HCEC 1CT (cell line): ENCODE measurements at regions not wholly inside any gene's neighbourhood (a gene's known extent, or its start where the extent isn't known, plus 50 kb on each side); places are given as distances from the start of the nearest gene placed in this dataset.

Source experiments
- DNase-seq: peaks from one replicate; pipeline ENCODE4 v3.0.0-alpha.2; 2017

DNA sequence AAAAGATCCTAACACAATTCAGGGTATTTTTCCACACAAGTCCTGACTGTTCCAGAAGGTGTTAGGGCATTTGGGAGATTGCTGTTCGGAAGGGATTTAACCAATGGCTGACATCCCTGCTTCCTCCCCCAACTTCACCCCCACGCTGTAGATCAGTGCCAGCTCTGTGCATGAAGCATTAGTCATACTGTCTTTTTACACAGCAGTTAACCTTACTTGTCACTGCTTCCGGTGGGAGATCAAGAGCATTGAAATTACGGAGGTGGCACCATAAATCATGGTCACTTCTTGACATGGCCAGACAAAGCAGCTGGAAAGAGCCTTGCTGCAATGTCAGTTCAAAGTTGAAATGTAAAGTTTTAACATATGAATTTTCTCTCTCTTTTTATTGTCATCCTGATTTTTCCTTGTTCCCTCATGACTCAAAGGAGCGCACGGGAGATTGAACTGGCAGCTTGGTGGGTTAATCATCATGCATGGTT is 70.2 kb downstream of the HRH4 start:
- DNase-seq, result peak; percentile 35

DNA sequence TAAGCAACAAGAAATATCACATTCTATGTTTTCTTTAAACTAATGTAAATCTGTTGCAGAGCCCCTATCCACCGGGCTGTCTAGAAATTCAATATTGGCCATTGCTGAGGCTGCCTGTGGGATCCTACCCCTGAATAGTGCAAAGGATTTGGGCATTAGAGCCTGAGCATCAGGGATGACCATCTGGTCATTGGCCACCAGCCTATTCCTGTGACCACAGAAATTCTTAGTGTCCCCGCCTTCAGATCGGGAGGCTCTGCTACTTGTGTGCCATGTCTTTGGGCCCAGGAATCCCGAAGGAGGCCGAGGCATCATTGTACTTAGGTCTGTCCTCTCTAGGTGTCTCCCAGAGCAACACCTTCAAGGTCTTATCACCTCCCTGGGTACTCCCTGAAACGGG is 73.8 kb downstream of the HRH4 start:
- no peak for DNase-seq

DNA sequence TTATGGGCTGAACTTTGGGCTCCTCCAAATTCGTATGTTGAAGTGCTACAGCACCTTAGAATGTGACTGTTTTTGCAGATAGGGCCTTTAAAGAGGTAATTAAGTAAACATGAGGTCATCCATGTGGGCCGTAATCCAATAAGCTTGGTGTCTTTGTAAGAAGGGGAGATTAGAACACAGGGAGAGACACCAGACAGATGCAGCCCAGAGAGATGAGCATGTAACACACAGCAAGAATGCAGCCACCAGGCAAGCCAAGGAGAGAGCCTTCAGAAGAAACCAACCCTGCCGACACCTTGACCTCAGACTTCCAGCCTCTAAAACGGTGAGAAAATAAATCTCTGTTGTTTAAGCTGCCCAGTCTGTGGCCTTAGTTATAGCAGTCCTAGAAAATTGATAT is 74.3 kb downstream of the HRH4 start:
- no peak for DNase-seq

DNA sequence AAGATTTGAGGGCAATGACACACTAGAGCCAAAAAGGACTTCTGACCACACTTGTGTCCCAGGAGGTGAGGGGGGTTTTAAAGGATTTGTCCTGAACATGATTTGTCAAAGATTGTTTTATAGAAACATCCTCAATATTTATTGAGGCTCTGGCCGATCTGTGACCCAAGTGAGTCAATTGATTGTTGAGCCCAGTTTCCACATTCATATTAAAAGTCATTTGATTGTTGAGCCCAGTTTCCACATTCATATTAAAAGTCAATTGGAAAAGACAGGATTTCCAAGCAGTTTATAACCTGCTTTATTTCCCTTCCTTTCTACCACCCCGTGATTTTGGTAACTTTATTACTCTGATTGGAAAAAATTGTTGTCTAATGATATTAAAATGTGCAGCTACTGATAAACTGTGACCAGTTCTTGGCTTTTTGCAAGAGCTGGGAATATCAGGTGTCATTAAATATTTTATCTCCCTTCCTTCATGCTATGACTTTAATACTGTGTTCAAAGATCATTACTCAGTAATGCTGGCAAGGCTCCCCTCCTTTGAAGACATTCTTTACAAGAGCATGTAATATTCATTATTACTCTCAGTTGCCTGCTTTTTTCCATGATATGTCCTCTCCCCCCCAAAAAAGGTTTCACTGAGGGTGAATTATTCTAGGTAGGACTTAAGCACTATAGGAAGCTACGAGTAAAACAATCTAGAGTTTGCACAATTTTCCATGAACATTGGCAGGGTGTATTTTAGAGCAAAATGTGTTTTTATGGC is 75.3 kb downstream of the HRH4 start:
- no peak for DNase-seq

DNA sequence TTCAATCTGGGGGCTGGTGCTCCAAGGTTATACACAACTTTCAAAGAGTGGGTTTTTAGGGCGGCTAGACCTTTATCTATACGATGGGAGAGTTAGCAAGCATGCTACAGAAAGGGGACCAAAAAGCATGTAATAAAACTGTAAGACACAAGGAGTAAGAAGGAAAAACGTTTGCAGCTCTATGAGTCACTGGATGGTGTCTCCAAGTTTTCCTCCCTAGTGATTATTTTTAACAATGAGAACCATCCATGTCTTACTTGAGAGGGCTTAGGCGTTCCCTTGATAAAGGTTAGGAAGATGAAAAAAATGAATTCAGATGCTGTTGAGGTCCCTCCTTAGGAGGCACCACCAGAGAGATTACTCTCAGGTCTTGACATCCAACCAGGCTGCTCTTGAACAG is 75.9 kb downstream of the HRH4 start:
- DNase-seq, result no peak

DNA sequence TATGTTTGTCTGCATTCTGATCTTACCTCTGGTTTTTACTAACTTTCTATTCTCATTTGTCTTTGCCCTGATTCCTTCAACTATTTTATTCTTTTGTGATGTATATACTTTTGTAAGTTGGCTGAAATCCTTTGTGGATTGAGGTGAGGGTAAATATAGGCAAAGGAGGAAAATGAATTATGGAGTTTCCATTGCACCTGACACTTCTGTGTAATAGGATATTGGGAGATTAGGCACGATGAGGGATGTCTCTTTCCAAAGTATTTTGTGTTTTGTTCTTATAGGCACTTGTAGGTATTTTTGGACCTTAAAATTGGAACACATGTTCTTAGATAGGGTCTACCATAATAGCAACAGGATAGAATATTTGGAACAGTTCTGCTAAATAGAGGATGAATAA is 76.4 kb downstream of the HRH4 start:
- DNase-seq, result no peak

DNA sequence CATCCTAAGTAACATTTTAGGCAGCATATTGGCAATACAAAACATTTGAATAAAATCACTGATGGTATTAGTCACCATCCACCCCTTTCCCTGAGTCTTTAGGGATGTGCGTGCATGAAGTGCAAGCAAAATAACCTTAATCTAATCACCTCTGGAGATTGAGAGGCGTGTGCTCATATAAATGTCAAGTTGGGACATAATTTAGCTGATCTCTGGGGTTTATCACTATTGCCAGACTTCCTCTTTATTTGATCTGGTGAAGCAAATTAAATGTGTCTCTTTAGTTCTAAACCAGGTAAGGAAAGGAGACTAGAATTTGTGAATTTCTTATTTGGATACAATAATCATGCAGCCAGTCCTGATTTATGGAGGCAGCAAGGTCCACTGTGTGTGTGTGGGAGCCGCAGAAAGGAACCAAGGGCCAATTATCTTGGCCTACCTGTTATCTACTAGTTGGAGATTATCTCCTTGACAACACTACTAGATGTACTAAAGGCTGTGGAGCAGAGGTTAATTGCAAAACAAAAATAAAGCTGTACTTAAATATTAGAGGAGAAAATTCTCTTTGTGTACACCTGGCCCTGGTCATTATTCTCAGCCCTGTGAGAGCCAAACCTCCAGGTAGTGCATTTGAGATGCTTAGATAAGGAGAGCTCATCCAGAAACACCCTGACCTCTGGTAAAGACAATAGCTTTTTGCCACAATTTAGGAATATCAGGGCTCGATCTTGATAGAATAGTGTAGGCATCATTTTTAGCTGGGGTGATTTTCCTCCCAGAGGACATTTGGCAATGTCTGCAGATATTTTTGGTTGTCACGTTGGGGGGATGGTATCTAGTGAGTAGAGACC is 78.2 kb downstream of the HRH4 start:
- DNase-seq, result no peak

DNA sequence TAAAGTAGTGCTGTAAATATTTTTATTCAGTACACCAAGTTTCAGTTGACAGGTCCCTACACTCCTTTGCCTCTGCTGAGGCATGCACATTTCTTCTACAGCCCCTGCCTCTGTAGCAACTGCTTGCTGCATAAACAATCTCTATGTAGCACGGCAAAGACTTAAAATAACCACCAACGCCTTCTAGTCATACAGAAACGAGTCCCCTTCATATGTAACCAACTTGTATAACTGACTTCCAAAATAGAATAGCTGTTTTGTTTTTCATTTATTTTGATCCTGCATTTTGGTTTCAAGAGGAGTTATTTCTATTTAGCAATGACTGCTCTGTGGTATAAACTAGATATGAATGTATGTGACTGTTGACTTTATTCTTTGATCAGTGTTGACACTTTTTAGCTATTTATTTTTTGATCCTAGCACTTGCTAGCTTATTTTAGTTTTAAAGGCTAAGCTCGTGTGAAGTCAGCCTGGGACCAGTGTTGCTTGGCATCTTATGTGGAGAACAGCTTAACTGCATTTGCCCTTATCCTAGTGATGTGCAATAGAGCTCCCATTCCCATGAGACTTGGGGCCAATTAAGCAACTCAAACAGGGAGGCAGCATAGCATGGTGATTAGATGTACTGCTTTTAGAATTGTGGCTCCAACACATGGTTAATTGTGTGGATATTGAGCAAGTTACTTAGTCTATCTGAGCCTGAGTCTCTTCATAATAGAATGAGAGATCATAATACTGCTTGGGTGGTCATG is 79.6 kb downstream of the HRH4 start:
- DNase-seq, result no peak

DNA sequence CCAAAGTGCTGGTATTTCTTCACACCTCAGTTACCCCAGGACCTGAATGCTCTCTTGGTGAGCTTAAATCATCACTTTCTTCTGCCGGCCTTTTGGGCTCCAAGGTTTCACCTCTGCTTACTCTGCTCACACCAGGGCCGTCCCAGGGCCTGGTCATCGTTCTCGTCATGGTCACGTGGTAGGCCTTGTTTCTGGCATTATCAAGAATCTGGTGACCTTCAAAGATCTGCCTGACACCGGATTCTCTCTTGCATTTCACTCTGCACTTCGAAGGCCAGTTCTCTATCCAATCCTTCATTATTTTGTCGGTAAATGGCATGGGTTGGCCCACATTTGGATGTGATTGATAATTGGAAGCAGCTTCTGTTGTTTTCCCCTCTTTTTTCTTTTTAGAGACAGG is 80.5 kb downstream of the HRH4 start:
- no peak for DNase-seq

DNA sequence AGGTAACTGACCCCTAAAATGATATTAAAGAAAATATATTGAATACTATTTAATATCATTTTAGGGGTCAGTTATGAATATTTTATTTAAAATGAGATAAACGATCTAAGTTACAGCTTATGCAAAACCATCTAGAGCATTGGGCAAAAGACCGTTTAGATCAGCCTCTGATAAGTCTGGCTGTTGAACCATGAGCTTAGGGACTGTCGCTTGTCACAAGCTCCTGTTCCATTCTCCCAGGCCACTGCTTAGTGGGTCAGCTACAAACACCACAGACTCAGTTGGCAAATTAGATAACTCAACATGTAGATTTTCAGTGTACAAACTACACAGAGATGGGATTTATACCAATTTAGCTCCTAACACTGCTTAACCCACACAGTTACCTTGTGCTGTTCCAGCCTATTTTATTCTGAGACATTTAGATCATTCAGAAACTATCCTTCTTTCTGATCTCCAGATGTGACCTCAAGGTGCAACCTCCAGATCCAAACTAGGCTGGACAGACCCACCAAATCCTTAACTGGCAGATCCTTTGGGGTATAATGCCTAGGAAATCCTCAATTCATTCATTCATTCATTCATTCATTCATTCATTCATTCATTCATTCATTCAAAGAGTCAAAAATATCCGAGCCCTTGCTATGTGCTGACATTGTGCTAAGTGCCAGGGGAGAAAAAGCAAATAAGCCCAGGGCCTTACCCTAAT is 82.8 kb downstream of the HRH4 start:
- DNase-seq, result no peak

DNA sequence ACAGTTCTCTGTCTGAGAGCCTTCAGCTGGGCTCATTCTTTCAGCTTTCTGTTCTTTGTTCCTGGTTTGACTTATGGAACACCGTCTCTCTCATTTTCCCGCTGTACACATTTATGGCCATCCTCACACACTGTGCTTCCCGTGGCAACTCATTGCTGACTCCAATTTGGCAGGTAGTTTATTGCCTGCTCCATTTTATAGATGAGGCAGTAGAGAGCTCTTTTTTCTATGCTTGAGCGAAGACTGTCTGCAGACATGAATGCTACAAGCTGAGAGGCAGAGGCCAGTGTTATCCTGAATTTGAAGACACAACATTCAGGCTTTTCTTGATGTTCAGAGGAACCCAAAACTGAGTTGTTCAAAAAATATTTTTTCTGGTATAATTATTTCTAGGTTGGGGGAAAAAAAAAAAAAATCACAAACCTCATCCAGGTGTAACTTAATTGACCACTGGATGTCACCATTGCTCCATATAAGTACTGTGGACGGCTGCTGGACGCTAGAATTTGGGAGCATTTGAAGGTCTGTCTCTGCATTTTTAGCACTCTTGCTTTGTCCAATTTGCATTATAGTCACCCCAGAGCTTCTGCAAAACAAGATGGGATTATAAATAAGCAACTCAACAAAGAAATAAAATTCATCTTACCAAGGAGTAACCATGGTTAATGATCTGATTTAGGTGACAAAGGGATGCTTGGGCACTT is 83.5 kb downstream of the HRH4 start:
- peak; percentile 3 for DNase-seq

DNA sequence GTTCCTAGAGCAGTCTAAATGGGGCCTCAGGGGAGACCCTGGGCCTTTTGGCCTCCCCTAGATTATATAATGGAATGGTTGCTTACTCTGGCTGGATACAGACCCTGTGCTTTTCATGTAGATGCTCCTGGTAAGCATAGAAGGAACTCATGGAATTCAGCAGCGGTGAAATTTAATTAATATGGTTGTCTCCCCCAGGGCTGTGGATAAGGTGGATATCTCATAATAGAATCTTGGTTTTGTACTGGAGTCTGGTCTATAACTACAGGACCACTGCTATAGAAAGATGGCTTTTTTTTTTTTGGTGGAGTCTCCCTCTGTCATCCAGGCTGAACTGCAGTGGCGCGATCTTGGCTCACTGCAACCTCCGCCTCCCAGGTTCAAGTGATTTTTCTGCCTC is 84.5 kb downstream of the HRH4 start:
- DNase-seq, result no peak

DNA sequence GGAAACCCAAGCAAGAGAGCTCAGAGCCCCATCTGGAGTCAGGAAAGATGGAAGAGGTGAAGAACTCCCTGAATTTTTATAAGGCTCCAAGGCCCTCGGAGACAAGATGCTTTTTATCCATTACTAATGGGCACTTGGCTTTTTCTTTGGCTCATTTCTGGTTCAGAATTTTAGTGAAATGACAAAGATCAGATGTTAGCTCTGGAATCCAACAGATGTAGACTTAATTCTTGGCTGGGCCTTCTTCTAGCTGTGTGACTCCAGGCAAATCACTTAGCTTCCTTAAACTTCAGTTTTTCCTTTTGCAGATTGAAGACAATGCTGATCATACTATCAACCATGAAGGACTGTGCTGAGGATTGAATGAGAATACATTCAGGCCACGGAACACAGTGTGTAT is 85.2 kb downstream of the HRH4 start:
- DNase-seq, result no peak

DNA sequence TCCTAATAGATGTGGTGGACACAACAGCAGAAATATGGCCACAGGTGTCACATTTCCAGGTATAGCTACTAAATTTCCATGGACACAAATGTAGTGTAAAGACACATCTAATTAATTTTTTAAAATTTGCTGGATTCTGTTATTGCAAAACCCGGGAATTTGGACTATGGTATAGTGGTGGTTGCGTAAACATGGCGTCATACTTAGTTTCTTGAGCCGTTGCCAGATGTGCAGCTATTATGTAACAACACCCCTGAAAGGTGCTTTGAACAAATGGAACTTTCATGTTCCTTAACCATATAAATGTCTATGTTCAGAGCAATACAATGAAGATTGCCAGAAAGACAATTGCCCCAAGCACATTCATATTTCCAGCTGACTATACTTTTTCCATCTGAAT is 85.9 kb downstream of the HRH4 start:
- no peak for DNase-seq

DNA sequence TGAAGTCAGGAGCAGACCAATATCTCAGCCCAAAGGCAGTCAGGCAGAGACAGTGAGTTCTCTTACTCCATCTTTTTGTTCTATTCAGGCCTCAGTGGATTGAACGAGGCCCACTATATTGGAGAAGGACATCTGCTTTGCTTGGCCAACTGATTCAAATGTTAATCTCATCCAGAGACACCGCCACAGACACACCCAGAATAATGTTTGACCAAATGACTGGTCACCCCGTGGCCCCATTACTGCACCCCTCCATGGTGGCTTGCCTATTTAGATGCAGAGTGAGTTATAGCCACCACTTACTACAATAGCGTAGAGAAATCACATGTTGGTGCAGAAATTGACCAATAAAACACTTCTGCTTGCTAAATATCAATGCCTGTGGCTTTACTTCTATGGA is 88.1 kb downstream of the HRH4 start:
- no peak for DNase-seq

DNA sequence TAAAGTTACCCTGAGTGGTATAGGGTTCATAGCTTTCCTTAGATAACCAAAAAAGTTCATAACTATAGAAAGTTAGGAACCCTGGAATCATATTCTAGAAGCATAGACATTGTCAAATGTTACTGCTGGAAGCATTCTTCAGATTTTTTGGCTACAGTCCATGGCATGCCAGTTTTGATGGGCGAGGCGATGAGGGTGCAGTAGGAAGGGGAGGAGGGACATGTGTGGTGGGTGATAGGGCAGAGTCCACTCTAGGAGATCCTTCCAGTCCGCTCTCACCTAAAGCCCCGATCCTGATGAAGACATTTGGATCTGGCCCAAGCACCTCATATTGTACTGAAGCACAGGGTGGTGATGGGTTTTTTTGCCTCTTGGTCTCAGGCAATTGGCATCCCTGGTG is 91.8 kb downstream of the HRH4 start:
- no peak for DNase-seq

DNA sequence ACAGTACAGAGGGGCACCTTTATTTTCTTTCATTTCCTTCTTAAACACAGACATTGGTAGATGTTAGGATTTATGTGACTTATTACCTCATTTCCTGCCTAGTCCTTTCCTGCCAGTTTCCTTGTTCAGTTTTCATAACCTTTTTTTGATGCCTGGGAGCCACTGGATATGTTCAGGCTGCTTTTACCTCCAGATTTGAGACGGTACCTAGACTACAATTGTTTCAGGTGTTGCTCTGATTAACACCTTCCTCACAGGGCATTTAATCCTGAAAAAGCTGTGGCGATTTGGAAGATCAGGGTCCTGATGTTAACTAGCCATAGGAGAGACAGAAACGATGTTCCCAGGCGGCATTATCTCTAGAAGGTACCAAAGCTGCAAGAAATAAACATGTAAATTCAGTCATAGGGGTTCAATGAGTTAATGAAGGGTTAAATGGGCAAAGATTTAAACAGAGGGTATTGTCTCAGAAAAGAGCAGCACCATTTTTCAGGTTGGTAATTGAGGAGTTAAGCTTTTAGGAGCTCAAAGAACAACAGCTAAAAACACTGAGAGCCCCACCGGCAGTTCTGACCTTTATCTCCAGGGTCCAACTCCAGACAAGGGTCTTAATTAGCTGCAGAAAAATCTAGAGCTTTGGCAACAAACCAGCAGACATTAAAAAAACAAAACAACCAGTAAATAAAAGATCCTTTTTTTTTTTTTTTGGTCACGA is 93.3 kb downstream of the HRH4 start:
- no peak for DNase-seq

DNA sequence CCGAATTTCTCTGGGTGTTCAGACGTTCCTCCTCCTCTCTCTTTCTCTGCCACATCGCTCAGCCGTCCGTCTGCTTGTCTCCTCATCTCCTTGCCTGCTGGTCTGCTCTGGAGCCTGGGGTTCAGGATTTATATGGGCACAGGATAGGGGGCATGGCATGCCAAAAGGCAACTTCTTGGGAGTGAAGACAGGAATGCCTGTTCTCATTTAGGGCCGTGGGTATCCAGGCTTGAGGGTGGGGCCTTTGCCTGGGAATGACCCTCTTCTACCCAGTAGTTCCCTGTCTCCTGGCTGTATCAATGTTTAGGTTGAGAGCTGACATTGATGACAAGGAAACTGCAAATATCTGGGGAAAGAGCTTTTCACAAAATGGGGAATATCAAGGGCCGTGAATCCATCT is 98.0 kb downstream of the HRH4 start:
- no peak for DNase-seq

DNA sequence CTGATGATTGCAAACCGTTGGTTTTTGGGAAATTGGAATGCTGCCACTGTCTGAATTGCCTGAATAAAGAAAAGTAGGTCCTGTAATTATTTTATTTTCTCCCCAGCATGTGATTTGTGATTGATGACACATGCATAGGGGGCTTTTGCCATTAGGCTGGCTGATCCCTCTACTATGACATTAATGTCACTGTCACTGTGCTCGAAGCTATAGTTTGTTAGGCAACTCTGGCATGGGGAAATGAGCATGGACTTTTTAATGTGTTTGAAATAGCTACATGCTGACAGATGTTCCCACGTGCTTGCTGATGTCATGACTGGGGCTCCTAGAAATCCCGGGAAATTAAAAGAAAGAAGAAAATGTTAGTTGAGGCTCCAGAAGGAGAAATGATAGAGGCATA is 99.1 kb downstream of the HRH4 start:
- no peak for DNase-seq

DNA sequence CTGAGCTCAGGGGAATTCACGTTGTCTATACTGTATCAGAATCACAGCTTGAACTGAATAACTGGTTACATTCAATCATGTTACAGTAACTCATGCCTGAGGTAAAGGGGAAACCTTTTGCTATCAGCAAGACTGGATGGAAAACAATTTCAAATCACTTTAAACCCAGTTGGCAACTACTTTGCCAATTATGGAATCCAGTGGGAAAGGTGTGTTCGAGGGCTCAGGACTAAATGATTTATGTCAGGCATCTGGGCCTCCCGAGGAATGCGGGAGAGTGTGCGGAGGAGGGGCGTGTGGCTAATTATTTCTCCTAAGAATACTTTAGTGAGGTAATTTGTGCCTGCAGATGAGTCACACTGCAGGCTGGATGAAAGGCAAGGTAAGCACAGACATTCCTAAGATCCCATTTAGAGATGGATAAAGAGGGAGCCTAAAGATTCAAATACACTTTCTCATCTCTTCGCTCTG is 100.1 kb downstream of the HRH4 start:
- no peak for DNase-seq

DNA sequence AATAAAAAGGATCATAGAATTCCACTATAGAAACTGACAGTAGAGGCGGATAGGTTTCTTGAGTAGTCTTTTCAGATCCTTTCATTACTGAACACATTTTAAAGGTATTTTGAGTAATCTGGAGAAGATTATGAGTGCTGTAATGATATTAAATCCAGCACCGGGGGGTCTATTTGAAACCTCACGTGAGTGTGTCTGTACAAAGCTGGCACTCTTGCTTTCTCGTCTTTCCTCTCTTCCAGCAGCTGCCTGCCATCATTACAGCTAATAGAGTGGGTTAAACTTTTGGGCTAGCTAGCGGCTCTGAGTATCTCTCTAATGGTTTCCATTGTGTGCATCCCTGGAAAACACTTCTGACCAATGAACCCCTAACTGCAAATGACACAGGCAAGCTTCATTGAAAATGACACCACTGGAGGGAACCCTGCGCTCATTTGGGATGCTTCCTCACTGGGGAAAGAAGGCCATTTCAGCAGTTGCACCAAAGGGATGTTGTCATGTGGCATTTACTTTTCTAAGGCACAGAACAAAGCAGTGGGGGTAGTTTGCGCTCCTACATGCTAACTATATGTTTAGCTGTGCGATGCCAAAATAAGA is 101.0 kb downstream of the HRH4 start:
- DNase-seq, result no peak
